ENCODE measurements at regions not wholly inside any gene's neighbourhood (a gene's known extent, or its start where the extent isn't known, plus 50 kb on each side); places are given as distances from the start of the nearest gene placed in this dataset.

- no peak for DNase-seq (ENCODE audit: low spot score)
These were observed 62.0 kb downstream of the HFE start for GRCh38 chr6:26149240-26149639.

GRCh38 chr6:26152226-26153101 lies 65.2 kb downstream of the HFE start:
- DNase-seq (ENCODE audit: low spot score): no peak

- peak; percentile 28 for DNase-seq (ENCODE audit: low spot score)
These were observed 68.1 kb downstream of the HFE start for GRCh38 chr6:26155061-26155930.

GRCh38 chr6:26156105-26156849 lies 69.0 kb downstream of the HFE start:
- peak; percentile 85 for DNase-seq (ENCODE audit: low spot score)

GRCh38 chr6:26156850-26157250 lies 69.6 kb downstream of the HFE start:
- DNase-seq (ENCODE audit: low spot score): no peak

GRCh38 chr6:26157251-26158075 lies 70.2 kb downstream of the HFE start:
- peak; percentile 97 for DNase-seq (ENCODE audit: low spot score)

GRCh38 chr6:26158076-26158580 lies 70.9 kb downstream of the HFE start:
- DNase-seq (ENCODE audit: low spot score): no peak

GRCh38 chr6:26158581-26159356 lies 71.5 kb downstream of the HFE start:
- peak; percentile 46 for DNase-seq (ENCODE audit: low spot score)

GRCh38 chr6:26159357-26160273 lies 72.4 kb downstream of the HFE start:
- DNase-seq (ENCODE audit: low spot score): peak; percentile 29

- no peak for DNase-seq (ENCODE audit: low spot score)
These were observed 74.1 kb downstream of the HFE start for GRCh38 chr6:26161322-26161721.

- no peak for DNase-seq (ENCODE audit: low spot score)
These were observed 75.2 kb downstream of the HFE start for GRCh38 chr6:26162399-26162798.

GRCh38 chr6:26163427-26164119 lies 76.3 kb downstream of the HFE start:
- no peak for DNase-seq (ENCODE audit: low spot score)

- DNase-seq (ENCODE audit: low spot score): no peak
These were observed 76.9 kb downstream of the HFE start for GRCh38 chr6:26164120-26164505.

GRCh38 chr6:26165261-26165790 lies 78.1 kb downstream of the HFE start:
- DNase-seq (ENCODE audit: low spot score): no peak

- DNase-seq (ENCODE audit: low spot score): no peak
These were observed 83.0 kb downstream of the HFE start for GRCh38 chr6:26170181-26170580.

- DNase-seq (ENCODE audit: low spot score): no peak
These were observed 84.0 kb downstream of the HFE start for GRCh38 chr6:26170951-26171841.

GRCh38 chr6:26172608-26172968 lies 85.4 kb downstream of the HFE start:
- peak; percentile 39 for DNase-seq (ENCODE audit: low spot score)
